CD4-positive, alpha-beta T cell treated with Interleukin-21 for 1 hour (primary cell): ENCODE measurements at regions not wholly inside any gene's neighbourhood (a gene's known extent, or its start where the extent isn't known, plus 50 kb on each side); places are given as distances from the start of the nearest gene placed in this dataset.
A peak's percentile ranks its signal among the peaks of the same experiment; 100 is the strongest.
"Not testable (repeated sequence)": the region's sequence is repeated elsewhere in the genome, so short reads cannot be mapped to it uniquely, and the experiment has no call there.

Experiments used
- DNase-seq: peaks from one replicate; pipeline ENCODE4 v3.0.0-alpha.2; 2020

DNA sequence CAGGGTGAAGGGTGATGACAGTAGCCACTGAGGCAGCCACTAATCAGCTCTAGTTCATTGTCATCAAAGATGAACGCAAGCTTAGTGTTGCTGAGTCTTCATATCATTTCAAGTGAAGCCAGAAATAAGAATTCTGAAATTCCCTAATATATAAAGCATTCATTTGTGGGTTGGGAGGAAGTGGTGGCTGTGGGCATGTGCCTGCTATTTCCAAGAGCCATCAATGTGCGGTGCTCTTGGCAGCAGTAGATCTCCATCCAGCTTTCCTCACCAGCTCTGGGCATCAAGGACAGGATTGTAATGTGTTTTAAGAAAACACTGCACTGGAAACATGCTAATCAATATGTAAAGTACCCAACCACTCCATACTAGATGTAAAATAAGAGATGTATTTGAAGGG is 202.5 kb upstream of the AHR start:
- DNase-seq = no peak

GRCh38 chr7:17097668-17098297 is 200.7 kb upstream of the AHR start:
- DNase-seq = no peak

DNA sequence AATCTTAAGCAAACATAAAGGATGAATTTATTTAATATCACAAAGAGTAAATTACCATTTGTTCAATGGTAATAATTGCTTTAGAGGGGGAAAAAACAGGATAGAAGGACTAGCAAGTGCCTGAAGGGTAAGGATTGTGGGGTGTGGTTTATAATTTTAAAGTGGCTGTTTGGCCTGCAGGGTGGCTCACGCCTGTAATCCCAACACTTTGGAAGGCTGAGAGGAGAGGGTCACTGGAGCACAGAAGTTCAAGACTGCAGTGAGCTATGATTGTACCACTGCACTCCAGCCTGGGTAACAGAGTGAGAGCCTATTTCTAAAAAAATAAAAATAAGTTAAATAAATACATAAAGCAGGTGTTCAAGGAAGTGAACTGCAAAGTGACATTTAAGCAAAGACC is 199.9 kb upstream of the AHR start:
- no peak for DNase-seq

- DNase-seq = no peak
Observed at GRCh38 chr7:17099083-17099973, 199.1 kb upstream of the AHR start.

DNA sequence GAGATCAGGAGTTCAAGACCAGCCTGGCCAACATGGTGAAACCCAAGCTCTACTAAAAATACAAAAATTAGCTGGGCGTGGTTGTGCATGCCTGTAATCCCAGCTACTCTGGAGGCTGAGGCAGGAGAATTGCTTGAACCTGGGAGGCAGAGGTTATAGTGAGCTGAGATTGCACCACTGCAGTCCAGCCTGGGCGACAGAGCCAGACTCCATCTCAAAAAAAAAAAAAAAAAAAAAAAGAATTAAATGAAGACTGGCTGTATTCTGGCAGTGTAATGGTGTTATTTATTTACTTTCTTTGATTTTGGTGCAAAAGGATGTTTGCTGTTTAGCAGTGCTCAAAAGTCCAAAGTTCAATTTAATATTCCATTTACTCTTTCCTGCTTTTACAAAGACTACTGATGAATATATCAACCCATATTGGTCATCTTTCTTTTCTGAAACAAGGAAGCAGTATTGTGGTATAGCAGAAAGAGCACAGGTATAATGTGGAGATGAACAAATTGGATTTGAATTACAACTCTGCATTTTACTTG is 198.4 kb upstream of the AHR start:
- not testable (repeated sequence) for DNase-seq

DNA sequence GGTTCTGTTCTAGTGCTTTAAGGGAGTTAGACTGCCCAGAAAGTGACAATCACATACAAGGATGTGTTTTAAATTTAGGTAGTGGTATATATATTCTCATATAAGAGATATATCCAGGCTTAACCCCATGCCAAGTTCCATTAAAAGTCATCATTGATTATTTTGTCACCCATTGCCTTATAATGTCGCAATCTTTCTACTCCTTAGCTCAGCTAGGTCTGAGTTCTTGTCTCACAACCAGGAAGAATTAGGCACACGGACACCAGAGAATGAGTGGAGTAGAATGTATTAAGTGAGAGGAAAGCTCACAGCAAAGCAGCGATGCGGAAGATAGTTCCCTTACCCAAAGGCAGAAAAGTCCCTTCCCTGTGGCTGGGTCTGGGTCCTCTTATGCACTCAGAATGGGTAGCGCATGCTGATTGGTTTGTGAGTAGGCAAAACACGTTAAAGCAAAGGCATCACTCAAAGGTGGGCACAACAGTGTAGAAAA is 197.2 kb upstream of the AHR start:
- DNase-seq = no peak

- no peak for DNase-seq
Observed at GRCh38 chr7:17103170-17103569, 195.3 kb upstream of the AHR start.

DNA sequence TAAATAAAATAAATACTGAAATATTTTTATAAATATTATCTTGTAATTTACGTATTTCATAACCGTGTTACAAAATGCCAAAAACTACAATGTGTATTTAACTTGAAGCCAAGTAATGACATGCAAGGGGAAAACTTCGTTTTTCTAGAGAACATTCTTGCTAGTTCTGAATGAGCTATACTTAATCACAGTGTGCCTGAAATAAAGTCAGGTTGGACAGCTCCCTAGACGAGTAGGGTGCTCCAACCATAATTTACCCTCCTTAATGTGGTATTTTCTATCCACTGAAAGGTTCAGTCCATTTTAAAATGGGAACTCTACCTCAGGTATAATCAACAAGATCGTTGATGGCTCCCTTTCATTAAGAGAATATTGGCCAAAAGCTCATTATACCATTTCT is 194.5 kb upstream of the AHR start:
- DNase-seq = no peak

GRCh38 chr7:17104419-17104818 is 194.0 kb upstream of the AHR start:
- DNase-seq = no peak

DNA sequence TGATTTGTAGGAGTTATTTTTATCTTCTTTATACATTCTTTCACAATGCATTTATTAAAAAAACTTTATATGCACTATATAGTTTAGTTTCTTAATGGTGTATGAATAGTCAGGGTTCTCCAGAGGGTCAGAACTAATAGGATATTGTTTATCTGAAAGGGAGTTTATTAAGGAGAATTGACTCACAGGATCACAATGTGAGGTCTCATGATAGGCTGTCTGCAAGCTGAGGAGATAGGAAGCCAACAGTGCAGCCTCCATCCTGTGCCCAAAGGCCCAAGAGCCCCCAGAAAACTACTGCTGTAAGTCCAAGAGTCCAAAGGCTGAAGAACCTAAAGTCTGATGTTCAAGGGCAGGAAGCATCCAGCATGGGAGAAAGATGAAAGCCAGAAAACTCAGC is 192.8 kb upstream of the AHR start:
- no peak for DNase-seq

DNA sequence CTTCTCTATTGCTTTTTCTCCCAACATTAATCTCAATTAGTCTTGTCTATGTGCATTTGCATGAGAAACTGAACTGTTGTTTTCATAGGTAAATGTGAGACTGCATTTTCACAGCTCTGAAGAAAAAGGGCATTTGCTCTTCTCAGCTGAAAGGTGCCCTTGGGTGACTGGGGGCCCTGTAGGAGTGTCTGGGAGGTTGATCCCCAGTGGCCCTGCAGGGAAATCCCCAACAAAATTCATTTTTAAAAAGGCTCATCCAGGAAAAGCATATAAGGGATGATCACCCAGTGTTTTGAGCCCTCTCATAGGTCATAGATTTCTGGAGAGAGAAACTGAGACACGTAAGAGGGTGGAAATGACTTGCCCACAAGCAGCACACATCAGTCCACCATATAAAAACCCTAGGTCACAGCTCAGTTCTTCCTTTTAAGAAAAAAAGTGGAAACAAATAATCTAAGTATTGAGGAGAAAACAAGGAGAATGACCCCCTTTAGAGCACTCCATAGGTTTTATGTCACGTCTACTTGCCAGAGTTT is 190.3 kb upstream of the AHR start:
- no peak for DNase-seq

GRCh38 chr7:17109020-17109419 is 189.4 kb upstream of the AHR start:
- DNase-seq = no peak

- DNase-seq = not testable (repeated sequence)
Observed at GRCh38 chr7:17113770-17114169, 184.7 kb upstream of the AHR start.

- DNase-seq = peak; percentile 22
Observed at GRCh38 chr7:17118412-17118811, 180.0 kb upstream of the AHR start.

DNA sequence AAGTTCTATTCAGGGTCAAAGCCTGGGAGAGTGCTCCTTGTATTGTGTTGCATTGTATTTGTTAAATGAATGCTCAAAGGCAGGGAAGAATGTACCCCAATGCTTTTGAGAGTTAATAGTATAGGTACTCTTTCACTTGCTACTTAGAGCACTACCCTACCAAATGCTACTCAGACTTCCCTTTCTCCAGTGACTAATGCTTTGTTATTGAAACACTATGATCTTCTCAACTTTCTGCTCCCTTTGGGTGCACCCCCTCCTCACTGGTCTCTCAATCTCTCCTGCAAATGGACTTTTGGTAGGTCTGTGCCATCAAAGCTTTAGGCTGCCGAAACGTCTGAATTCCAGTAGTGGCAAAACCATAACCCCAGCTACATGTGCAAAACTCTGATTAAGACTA is 177.7 kb upstream of the AHR start:
- no peak for DNase-seq

GRCh38 chr7:17121671-17122070 is 176.8 kb upstream of the AHR start:
- no peak for DNase-seq

- DNase-seq = no peak
Observed at GRCh38 chr7:17123020-17123419, 175.4 kb upstream of the AHR start.

- no peak for DNase-seq
Observed at GRCh38 chr7:17126413-17127268, 171.8 kb upstream of the AHR start.

DNA sequence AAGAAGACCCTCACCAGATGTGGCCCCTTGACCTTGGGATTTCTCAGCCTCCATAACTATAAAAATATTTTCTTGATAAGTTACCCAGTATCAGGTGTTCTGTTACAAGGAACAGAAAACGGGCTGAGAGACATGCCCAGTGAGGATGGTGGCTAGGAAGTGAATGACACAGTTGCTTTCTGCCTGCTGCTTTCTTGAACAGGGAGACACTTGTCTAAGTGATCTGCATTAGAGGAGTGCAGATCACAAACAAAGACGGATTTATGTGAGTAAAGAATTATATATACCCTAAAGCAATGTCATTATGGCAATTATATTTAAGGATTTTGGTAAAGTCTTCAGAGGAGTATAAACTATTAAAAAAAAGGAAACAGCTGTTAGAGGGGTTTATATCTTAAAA is 169.2 kb upstream of the AHR start:
- DNase-seq = no peak

DNA sequence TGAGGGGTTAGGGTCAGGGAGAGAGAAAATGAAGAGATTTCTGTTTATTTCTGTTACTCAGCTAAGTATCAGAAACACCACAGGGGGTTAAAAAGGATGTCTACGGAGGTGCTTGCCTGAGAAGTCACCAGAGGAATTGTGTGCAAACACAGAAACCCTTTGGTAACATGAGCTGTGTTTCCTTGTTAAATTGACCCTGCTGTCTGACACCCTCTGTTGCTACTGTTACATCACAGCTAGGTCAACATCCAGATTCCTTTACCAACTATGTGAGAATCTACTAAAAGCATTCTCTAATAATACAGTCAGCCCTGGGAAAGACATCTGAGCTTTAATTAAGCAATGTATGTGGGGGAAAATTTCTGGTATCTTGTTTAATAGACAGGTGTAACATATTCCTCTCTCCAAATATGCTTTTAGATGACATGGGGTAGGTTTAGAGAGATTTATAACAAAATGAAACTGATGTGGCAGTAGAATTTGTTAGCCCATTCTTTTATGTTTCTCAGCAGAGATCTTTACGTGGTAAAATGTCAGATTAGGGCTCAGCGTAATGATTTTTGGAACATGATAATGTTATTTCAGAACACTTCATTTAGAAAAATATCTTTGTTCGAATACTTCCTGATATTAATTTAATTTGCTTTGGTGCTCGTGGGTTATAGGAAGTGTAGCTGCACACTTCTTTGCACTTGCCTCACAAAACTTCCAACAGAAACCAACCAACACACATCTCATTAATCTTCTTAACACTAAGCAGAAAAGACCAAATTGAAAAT is 168.0 kb upstream of the AHR start:
- no peak for DNase-seq

- DNase-seq = no peak
Observed at GRCh38 chr7:17131060-17131345, 167.4 kb upstream of the AHR start.

DNA sequence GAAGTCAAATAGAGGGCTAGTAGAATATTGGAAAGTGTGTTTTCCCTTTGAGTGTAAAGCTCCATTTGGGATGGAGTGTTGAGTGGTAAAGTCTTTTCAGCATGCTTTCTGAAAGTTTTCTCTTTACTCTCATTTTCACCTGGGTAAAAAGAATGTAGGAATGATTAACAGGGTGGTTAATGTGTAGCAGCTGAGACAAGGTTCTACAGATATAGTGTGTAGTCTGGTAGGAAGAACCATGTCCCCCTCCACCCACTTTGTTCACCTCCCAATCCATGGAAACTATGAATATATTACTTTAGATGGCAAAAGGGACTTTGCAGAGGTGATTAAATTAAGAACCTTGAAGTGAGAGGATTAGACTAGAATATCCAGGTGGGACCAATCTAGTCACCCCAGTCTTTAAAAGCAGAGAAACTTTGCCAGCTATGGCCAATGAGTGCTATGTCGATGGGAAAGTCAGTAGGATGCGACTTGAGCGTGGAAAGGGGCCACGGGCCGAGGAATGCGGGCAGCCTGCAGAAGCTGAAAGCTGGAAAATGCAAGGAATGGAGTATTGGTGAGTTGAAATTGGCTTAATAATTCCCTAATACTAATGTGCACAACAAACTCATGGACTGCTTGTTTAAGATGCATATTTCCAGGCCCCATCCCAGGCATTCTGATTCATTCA is 166.3 kb upstream of the AHR start:
- DNase-seq = no peak
